Prostate gland (tissue), 2 donors: ENCODE measurements at regions not wholly inside any gene's neighbourhood (a gene's known extent, or its start where the extent isn't known, plus 50 kb on each side); places are given as distances from the start of the nearest gene placed in this dataset.

Experiments
- POLR2A ChIP-seq: fragments of 450-650 bp; IDR thresholded peaks from one replicate; pipeline ENCODE4 v1.6.1; 2016; ENCODE audit warnings: antibody characterized with exemption, mild to moderate bottlenecking
- POLR2AphosphoS5 ChIP-seq: sonication (generic); formaldehyde crosslinking; IDR thresholded peaks from one replicate; pipeline ENCODE4 v1.6.1; 2017; ENCODE audit warnings: antibody characterized with exemption
- TF ChIP-seq, protein P1 (sequence below), 4 experiments: fragments of 200-600 bp in 2 of 4; fragments of 450-650 bp in 2 of 4; sonication (generic) in 2 of 4; IDR thresholded peaks; 1 replicate in 3 of 4; 2 replicates in 1 of 4; pipeline ENCODE4 v1.5.1; 2016 to 2019; ENCODE audit warnings: antibody characterized with exemption in 4 of 4, mild to moderate bottlenecking in 2 of 4, moderate library complexity in 2 of 4

DNA sequence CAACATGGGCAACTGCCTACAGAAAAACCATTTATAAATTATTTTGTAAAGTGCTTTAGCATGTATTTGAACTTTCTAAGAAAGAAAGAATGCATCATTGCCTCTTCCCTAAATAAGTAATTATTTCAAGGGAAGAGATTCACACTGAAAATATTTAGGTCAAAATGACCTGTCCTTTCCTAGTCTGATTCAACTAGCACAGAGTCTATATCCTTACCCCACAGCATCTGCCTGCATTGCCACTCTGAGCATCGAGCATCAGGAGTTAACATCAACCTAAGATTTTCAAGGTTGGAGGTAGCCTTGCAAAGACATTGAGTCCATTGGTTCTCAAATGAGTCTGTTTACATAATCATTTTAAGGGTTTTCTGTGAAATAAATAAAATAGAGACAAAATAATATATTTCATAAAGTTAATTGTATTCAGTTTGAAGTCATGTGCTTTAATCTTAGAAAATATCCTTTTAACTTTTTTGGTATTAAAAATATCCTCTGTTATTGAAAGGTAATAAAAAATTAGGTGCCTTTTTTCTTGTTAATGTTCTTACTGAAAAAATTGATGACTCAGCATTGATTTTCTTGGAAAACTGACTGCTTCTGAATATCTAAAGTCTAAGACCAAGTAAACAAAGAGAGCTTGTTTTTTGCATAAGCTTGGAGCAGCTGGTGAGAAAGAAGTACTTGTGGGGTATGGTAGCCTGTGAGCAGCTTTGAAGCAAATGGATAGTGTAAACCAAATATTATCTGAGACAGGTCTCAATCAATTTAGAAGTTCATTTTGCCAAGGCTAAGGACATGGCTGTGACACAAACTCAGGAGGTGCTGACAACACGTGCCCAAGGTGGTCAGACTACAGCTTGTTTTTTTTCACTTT is 269.0 kb upstream of the CLEC14A start:
- TF ChIP-seq, protein P1, sequence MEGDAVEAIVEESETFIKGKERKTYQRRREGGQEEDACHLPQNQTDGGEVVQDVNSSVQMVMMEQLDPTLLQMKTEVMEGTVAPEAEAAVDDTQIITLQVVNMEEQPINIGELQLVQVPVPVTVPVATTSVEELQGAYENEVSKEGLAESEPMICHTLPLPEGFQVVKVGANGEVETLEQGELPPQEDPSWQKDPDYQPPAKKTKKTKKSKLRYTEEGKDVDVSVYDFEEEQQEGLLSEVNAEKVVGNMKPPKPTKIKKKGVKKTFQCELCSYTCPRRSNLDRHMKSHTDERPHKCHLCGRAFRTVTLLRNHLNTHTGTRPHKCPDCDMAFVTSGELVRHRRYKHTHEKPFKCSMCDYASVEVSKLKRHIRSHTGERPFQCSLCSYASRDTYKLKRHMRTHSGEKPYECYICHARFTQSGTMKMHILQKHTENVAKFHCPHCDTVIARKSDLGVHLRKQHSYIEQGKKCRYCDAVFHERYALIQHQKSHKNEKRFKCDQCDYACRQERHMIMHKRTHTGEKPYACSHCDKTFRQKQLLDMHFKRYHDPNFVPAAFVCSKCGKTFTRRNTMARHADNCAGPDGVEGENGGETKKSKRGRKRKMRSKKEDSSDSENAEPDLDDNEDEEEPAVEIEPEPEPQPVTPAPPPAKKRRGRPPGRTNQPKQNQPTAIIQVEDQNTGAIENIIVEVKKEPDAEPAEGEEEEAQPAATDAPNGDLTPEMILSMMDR (IDR thresholded peaks at IDR 0.05): no peak
- TF ChIP-seq POLR2A: no peak
- TF ChIP-seq POLR2AphosphoS5: no peak
